ENCODE measurements at regions not wholly inside any gene's neighbourhood (a gene's known extent, or its start where the extent isn't known, plus 50 kb on each side); places are given as distances from the start of the nearest gene placed in this dataset.

DNA sequence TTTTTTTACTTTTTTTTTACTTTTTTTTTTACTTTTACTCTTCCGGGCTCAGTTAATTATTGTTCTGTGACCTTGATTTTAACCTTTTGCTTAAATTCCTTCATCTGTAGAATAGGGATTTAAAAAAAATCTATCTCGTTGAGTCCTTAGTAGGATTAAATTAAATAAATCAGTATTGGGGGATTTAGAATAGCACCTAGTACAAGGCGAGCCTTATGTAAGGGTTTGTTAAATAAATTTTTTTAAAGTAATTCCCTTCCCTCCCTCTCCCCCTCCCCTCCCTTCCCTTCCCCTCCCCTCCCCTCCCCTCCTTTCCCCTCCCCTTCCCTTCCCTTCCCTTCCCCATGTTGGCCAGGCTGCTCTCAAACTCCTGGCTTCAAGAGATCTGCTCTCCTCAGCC lies 287.2 kb upstream of the KCNH8 start:
- TF ChIP-seq POLR2A (IDR thresholded peaks at IDR 0.05) = no peak
- TF ChIP-seq, protein P1, sequence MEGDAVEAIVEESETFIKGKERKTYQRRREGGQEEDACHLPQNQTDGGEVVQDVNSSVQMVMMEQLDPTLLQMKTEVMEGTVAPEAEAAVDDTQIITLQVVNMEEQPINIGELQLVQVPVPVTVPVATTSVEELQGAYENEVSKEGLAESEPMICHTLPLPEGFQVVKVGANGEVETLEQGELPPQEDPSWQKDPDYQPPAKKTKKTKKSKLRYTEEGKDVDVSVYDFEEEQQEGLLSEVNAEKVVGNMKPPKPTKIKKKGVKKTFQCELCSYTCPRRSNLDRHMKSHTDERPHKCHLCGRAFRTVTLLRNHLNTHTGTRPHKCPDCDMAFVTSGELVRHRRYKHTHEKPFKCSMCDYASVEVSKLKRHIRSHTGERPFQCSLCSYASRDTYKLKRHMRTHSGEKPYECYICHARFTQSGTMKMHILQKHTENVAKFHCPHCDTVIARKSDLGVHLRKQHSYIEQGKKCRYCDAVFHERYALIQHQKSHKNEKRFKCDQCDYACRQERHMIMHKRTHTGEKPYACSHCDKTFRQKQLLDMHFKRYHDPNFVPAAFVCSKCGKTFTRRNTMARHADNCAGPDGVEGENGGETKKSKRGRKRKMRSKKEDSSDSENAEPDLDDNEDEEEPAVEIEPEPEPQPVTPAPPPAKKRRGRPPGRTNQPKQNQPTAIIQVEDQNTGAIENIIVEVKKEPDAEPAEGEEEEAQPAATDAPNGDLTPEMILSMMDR (IDR thresholded peaks at IDR 0.05) = no peak

All from suprapubic skin (tissue), 3 donors.